H1 (cell line): ENCODE measurements at regions not wholly inside any gene's neighbourhood (a gene's known extent, or its start where the extent isn't known, plus 50 kb on each side); places are given as distances from the start of the nearest gene placed in this dataset.

Experiments used
- CHD7 ChIP-seq: fragments of 300-600 bp; sonication (generic); IDR thresholded peaks from 2 replicates; pipeline ENCODE4 v1.7.1; 2012; ENCODE audit warnings: low read length, moderate library complexity, mild to moderate bottlenecking, inconsistent platforms; ENCODE audit not compliant: insufficient replicate concordance
- HDAC2 ChIP-seq, 2 experiments: fragments of 300-600 bp in 1 of 2; sonication (generic) in 1 of 2; IDR thresholded peaks; 2 replicates each; pipeline ENCODE4 v1.6.1; 2011 to 2012; ENCODE audit warnings: low read depth in 2 of 2, low read length in 2 of 2, mild to moderate bottlenecking in 2 of 2, moderate library complexity in 2 of 2, borderline replicate concordance in 1 of 2, inconsistent platforms in 1 of 2
- KDM1A ChIP-seq: fragments of 200-600, 300-600 bp; sonication (generic); IDR thresholded peaks from 2 replicates; pipeline ENCODE4 v1.7.1; 2016; ENCODE audit warnings: mild to moderate bottlenecking, low read length, borderline replicate concordance
- NANOG ChIP-seq: IDR thresholded peaks from 2 replicates; pipeline ENCODE4 v1.6.1; 2011; ENCODE audit warnings: low read length, low read depth, mild to moderate bottlenecking, inconsistent platforms; ENCODE audit not compliant: insufficient read depth, poor library complexity, severe bottlenecking
- SUZ12 ChIP-seq: fragments of 200-600 bp; sonication (generic); IDR thresholded peaks from 2 replicates; pipeline ENCODE4 v1.6.1; 2012; ENCODE audit warnings: mild to moderate bottlenecking, inconsistent platforms, low read length, moderate library complexity, mixed read lengths
- TAF7 ChIP-seq: optimal IDR thresholded peaks from 2 replicates; pipeline ENCODE3; 2011; ENCODE audit warnings: low read depth, mild to moderate bottlenecking, inconsistent platforms, low read length, moderate library complexity, borderline replicate concordance
- TCF12 ChIP-seq: IDR thresholded peaks from 2 replicates; pipeline ENCODE4 v1.6.1; 2011; ENCODE audit warnings: low read depth, mild to moderate bottlenecking, low read length
- YY1 ChIP-seq: IDR thresholded peaks from 2 replicates; pipeline ENCODE4 v1.6.1; 2011; ENCODE audit warnings: low read depth, mild to moderate bottlenecking, low read length

GRCh38 chr21:14762734-14763694, 216.9 kb upstream of the SAMSN1 start (continued):
- TF ChIP-seq CHD7 (no peak), NANOG (no peak), KDM1A (no peak), HDAC2 (IDR thresholded peaks at IDR 0.05; ENCODE audit: borderline replicate concordance in 1 of 2, low read depth in 2 of 2, low read length in 2 of 2) (no peak), YY1 (no peak), SUZ12 (no peak), TCF12 (no peak), TAF7 (no peak)
- TF ChIP-seq, all 59 proteins: peak for 0
